COLO668 (cell line): ENCODE measurements at regions not wholly inside any gene's neighbourhood (a gene's known extent, or its start where the extent isn't known, plus 50 kb on each side); places are given as distances from the start of the nearest gene placed in this dataset.
A peak's percentile ranks its signal among the peaks of the same experiment; 100 is the strongest.

Source experiments
- DNase-seq: peaks from one replicate; lab custom pipeline; 2025; ENCODE audit not compliant: unreplicated experiment; lab: John Stamatoyannopoulos, UW

DNA sequence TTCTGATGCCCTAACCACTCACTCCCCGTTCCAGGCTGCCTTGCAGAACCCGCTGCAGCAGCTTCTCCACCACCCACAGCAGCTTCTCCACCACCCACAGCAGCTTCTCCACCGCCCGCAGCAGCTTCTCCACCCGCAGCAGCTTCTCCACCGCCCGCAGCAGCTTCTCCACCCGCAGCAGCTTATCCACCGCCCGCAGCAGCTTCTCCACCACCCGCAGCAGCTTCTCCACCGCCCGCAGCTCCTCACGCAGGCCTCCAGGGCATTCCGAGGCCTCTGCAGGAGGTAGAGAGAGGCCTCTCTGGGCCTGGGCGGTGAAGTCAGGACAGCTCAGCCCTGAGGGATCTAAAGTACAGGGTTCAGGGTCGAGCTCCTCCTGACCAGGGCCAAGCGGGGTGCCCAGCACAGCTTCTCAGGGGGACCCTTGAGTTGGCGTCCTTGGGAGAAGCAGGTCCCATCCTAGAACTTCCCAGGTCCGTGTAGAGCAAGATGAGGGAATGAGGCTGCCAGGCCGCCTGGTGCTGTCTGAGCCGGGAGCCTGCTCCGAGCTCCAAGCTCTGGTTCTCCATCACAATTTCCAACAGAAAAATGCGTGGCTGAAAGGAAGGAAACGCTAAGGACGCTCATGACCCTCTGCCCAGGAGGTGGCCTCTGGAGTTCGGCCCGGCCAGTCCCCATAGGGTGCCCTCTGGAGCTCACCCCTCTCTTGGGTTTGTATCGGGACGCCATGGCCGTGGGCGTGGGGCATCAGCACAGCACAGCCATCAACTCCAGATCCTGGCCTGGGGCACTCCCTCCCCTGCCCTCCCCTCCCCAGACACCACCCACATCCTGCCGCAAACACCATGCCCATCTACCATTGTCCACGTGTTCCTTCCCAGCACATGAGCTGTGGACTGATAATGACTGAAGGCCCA, 528.6 kb downstream of the BRD1 start:
- no peak for DNase-seq

DNA sequence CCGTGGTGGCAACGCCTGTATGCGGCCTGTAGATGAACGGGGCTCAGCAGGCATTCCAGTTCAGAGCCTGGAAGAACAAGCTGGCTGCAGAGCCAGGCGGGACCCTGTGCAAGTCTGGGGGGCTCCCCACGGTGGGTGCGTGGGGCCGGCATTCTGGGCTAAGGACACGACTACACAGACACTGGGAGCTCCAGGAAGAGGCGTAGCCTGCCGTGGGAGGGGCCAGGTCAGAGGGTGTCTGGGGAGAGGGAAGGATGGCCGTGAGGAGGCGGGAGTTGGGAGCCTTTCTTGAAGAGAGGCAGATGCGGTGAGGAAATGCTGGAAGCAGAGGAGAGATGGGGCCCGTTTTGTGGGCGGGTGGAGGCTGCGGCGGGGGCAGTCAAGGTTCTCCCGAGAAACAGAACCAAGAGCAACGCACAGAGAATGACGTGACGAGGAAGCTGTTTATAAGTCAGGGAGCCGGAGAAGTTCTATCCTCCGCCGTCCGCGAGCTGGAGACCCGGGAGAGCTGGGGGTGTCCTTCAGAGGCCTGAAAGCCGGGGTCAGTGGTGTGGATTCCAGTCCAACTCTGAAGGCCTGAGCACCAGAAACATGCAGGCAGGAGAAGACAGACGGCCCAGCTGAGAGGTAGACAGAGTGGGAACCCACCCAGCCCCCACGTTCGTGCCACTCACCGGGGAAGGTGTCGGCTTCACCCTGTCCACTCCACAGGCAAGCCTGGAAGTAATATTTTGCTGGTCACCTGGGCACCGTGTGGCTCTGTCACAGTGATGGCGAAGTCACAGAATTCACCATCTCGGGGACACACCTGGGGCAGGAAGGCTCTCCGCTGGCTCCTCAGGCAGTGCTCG, 529.6 kb downstream of the BRD1 start:
- DNase-seq = no peak

DNA sequence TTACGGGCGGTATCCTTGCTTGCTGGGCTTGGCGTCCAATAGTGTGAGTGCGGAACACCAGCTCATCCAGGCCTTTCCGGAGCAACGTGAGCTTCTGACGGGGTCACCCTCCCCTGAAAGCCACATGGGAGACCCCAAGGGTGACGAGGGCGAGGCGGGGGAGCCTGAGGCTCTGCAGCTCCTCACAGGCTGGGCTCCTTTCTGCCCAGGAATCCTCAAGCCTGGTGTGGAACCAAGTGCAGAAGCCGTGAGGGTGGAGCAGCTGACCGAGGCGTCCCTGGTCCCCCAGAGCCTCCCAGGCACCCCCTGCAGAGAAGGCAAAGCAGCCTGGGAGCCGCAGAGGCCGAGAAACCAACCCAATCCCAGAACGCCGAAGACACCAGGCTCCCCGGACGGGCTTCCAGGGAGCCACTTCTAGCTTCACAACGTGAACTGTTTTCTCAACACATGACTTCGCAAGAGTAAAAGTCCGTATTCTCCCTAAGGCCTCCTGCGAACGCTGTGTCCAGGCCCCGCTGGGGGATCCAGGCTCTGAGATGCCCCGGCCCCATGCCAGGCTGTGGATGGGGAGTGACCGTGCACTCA, 530.3 kb downstream of the BRD1 start:
- DNase-seq = no peak

DNA sequence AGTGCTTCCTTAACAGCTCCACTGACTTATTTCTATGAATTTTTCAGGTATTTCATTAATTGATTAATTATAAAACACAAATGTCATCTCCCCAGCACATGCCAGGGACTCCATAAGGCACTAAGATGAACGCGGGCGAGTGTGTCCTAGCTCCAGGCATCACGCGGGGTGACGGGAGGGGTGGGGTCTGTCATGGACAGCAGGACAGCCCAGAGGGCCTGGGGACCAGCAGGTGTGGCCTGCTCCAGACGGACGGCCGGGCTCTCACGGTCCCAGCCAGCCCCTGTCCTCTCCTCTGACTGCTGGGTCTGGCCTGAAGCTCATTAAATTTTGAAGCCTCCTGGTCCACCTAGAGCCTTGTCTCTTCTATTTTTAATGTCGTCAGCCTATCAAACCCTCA, 531.1 kb downstream of the BRD1 start:
- no peak for DNase-seq

DNA sequence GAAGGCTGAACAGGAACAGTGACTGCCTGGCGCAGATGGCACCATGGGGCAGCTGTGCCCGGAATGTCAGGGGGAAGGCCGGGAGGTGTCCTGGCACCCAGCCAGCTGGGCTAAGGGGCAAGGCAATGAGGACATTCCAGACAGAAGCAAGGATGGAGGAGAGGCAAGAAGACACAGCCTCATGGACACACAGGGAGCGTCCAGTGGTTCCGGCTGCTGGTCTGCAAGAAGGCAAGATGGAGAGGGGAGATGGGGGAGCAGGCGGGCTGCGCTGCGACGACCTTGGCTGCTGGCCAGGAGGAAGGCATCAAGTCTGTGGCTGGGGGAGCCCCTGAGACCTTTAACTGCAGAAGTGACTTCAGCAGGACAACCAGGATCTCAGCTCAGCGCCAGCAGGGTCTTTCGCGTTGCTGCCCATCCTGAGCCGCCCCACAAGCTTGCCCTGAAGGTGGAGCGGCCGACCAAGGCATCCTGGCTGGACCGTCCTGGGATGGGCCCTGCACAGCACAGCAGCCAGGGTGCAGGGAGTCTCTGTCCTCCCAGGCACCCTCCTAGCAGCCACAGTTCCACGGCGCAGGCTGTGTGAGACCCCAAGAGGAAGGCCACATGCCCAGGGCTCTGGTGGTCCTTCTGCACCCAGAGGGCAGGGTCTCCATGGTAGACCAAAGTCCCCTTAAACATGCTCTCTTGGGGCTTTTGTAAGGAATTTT, 531.7 kb downstream of the BRD1 start:
- peak; percentile 34 for DNase-seq

DNA sequence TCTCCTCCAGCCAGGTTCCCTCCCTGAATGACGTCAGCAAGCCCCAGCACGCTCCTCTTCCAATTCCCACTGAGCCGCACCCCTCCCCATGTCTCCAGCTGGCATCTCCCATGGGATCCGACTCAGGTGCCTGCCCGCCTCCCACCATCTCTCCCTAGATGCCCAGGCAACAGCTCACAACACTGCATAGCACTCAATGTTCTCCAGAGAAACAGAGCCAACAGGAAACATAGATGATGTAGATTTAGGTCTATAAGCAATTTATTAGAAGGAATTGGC, 532.3 kb downstream of the BRD1 start:
- peak; percentile 41 for DNase-seq

DNA sequence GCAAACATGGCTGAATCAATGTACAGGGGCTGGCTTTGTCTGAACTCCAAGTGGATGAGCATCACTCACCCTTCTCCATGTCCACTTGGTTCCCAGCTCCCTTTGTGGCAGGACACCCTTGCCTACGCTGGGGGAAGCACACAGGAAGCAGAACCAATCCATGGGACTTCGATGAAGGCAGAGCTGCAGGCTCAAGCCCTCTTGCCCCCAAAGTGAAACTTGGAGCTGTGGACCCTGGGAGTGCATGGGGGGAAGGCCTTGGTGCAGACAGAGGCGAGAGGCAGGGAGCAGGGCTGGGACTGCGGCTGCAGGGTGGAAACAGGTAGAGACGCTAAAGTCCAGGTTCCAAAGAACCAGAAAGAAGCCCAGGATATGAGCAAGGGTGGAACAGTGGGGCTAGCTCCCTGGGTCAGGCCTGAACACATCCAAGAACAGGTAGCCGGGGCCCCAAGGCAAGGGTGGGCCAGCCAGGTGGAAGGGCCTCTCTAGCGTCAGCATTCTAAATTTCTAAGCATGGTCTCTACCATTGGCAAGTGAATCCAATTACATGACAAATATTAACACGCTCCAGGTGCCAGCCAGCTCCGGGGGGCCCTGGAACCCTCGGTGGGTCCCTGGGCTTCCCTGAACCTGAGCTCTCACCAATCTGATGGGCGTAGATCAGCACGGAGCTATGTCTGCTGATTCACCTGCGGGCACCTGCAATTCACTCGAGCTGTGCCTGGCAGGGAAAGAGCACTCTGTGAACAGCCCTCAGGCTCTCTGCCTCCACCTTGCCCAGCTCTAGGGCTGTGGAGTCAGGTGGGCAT, 532.8 kb downstream of the BRD1 start:
- no peak for DNase-seq

DNA sequence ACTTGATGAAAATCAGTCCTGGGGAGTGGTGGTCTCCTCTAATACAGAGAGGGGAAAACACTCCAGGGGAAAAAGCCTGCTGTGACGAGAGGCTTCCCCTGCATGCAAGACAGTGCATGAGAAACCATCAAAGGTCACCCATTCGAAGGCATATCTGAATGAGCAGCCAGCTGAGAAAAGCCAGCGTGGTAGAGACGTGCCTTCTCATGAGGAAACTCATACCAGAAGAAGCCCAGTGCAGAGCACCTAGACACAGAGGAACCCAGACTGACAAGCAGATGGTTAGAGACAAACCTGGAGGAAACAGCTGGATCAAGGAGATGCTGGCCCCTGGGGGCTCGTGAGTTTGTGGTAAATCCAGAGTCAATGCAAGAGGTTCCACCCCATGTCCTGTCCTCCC, 534.8 kb downstream of the BRD1 start:
- no peak for DNase-seq

DNA sequence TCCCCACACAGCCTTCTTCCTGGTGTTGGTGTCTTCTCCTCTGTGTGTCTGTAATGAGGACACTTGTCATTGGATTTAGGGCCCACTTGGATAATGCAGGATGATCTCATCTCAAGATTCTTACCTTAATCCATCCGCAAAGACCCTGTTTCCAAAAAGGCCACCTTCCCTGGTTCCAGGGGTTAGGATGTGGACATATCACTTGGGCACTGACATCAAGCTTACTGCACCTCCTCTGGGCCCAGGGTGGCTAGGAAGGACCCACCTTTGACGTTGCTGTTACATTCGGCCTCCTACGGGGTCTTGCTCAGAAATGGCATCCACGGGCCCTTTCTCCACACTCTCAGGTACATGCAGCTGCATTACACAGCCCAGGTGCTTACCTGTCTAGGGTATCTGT, 535.9 kb downstream of the BRD1 start:
- no peak for DNase-seq

DNA sequence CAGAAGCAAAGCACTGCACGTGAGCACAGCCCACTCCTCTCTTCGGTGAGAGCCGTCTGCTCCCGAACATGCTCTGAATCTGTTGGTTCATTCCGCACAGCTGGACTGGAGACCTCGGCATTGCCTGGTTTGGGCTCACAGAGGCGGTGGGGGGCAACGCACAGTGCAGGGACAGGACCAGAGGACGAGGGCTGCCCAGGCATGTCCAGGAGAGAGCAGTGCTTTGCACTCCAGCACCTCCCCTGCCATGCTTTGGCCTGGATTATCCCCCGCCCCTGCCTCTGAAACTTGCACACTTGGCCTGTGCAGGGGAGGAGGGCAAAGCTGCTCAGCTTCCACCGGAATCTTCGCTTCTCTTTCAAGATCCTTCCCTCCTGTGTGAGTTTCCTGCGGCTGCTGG, 536.5 kb downstream of the BRD1 start:
- DNase-seq = no peak

DNA sequence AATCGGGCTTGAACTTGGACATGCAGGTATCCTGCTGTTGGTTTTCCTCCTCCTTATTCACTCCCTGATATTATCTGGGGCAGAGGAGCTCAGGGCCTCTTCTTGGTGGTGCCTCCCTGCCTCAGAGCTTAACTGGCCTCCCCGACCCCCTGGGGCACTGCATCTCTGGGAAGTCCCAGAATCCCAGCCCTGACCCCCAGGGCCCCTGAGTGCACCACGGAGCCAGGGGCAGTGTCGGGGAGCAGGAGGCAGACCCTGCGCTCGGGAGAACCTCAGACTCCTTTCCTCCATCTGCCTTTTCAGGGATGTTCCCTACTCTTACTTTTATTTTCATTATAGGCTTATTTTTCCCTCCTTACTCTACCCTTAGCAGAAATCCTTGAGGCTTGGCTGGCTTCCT, 537.0 kb downstream of the BRD1 start:
- no peak for DNase-seq

DNA sequence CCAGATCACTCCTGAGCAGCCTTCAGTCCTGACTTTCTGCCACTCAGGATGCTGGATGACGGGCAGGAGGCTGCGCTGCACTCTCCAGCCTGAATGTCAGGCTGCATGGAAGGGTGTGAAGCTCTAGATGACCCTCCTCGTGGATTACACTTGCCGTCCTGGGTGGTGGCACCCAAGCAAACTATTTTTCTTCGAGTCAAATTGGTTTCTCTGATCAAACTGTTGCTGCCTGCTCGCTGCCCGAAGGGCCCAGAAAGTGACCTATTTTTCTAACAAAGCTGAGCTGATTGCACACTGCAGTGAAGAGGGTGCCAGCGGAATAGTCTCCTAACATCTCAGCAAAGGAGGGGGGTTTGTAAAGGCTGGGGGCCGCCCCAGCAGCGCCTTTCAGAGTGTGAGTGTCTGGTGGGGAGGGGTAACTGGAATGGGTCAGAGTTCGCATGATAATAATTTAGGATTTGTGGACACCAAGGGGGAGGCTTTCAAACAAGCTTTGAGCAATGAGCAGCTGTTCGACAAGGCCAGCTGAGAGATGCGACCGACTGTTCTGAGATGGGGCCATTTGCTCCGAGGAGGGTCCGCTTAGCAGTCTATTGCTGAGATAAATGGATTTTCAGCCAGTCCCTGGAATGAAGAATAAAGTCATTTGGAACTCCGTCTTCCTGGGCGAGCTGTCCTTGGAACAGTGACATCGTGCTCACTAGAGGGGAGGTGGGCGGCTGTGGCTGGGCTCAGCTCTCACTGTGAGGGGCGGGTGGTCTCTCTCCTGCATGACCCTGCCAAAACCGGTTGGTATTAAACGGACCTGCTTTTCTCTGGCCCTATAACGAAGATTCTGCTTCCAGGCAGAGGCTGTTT, 537.6 kb downstream of the BRD1 start:
- no peak for DNase-seq

DNA sequence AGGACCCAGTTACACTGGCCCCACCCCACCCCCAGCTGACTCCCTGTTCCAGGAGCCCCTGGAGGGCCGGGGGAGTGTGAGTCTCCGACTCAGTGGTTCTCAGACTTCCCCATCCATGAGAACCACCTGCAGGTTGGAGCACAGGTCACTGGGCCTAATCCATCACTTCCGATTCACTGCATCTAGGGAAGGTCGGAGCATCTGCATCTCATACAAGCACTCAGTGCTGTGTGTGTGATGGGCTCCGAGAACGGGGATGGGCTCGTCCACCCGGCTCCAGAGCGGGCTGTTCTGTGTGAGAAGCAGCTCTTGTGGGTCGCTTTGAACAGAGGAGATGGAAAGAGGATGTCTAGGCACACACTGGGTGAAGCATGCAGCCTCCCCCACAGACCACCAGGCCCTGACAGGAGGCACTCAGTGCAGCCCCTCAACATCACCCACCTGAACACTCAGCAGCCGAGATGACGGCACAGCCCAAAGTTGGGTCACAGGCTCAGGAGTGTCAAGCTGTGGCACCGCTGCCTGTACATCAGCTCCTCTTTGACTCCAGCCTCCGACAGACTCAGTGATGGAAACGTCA, 541.4 kb downstream of the BRD1 start:
- DNase-seq = no peak

DNA sequence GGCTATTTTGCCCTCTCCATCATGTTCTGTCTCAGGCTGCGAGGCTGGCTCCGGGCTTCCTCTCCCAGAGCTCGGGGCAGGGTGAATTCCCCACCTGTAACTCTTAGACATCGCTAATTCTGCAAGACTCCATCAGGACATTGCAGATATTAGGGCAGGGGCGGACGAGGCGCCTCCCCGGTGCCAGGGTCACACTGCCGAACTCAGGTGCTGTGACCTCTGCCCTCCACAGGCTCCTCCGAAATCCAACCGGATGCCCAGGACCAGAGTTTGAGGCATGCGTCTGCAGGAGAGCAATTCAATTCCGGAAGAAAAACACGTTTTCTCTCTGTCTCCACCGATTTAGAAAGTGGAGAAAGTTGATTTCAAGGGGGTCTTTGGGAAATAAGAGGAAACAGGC, 542.7 kb downstream of the BRD1 start:
- no peak for DNase-seq

DNA sequence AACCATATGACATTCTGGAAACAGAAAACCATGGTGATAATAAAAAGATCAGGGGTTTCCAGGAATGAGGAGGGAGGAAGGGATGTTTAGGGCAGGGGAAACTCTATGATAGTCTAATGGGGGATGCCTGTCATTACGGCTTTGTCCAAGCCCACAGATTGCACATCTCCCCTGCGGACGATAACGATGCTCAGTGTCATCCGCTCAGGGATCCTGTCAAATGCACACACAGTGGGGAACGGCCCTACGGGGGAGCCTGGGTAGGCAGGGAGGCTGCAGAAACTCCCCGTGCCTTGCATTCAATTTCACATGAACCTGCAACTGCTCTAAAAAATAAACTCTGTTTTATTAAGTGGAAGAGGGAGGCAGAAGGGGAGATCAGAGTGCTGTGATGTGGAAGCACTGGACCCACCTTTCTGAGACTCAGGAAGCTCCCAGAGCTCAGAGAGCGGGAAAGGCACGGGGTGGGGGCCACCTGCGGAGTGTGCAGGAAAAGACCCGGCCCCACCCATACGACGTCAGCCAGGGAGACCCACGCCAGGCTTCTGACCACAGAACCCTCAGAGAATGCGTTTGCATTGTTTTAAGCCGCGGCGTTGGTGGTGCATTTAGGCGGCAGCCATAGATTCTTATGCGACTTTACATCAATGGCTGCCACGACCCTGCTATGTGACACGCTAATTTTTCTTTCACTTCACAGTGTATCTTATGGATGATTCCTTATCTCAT, 543.5 kb downstream of the BRD1 start:
- no peak for DNase-seq

DNA sequence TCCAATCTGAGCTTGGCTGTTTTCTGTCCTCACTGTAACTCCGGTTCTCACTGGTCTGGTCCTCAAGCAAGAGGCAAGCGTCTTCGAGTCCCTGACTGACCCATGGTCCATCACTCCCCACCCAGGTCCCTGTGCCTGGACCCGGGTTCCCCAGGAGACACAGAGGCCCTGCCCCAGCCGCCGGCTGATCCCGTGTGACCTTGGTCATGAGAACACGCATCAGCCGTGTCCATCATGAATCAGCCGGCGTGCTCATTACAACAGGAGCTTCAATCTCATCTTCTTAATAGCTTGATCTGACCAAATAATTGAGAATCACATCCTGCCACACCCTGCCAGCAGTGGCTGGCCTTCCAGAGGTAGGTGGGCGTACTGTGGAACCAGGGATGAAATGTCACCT, 545.1 kb downstream of the BRD1 start:
- DNase-seq = no peak

DNA sequence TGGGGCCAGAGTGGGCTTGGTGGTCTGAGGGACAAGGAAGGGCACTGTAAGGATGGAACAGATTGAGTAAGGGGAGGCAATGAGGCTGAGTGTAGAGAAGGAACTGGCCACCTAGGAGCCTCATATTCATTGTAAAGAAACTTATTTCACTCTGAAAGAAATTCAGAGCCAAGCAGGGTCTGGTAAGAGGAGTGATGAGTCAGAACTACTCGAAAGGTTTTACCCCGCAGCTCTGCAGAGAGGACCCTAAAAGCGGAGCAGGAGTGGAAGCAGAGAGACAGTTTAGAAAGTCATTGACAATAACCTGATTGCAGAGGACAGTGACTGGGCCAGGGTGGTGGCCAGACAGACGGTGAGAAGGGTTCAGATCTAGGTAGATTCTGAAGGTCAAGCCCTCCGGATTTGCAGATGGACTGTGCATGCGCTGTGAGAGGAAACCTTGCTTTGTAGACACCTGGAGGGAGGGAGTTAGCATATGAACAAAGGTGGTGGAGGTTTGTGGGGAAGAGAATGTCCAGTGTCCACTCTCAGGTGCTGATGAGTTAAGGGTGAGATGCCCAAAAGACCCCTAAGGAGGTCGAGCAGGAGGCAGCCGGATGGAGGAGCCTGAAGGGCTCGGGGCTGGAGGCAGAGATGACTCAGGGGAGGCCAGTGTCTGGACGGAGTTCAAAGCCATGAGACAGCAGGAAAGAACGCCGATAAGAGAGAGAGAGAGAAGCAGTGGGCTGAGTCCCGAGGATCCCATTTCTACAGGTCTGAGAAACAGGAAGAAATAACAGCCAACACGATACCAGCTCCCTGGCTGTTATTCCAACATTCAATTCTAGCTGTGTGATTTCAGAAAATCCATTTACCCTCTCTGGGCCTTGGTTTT, 546.0 kb downstream of the BRD1 start:
- no peak for DNase-seq

DNA sequence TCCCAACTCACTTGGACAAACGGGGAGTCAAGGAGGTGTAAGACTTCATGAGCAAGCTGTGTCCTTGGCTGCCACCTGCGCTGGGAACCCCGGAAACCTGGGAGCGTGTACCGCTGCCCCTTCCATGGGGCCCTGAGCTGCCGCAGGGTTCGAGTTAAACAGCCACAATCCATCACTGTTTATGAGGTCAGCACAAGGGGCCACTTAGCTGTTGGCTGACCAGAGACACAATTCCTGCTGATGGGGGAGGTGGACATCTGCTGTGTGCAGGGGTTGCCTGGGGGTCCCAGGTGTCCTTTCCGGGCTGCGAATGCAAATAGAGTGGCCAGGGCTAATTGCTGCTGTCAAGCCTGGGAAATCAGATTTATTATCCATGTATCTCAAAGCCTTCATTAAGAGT, 549.3 kb downstream of the BRD1 start:
- DNase-seq = no peak
